GM23248 (cell line): ENCODE measurements at regions not wholly inside any gene's neighbourhood (a gene's known extent, or its start where the extent isn't known, plus 50 kb on each side); places are given as distances from the start of the nearest gene placed in this dataset.

Experiments
- DNase-seq: peaks from one replicate; pipeline ENCODE4 v3.0.0-alpha.2; 2015
- H2AFZ ChIP-seq: fragments of 200-600 bp; sonication (generic); 2 replicates; pipeline ENCODE4 v1.6.1; 2016; ENCODE audit warnings: antibody characterized with exemption
- H3F3A ChIP-seq: fragments of 200-600 bp; sonication (generic); 2 replicates; pipeline ENCODE4 v1.6.1; 2016; ENCODE audit warnings: mild to moderate bottlenecking, antibody characterized with exemption, mixed run types; ENCODE audit not compliant: insufficient read depth
- H3K27ac ChIP-seq: fragments of 200-600 bp; sonication (generic); 2 replicates; pipeline ENCODE4 v1.5.1; 2016; ENCODE audit warnings: mild to moderate bottlenecking
- H3K27me3 ChIP-seq: fragments of 200-600 bp; sonication (generic); replicated peaks from 2 replicates; pipeline ENCODE4 v1.6.1; 2016; ENCODE audit warnings: mild to moderate bottlenecking; ENCODE audit not compliant: insufficient read depth
- H3K36me3 ChIP-seq: fragments of 200-600 bp; sonication (generic); 2 replicates; pipeline ENCODE4 v1.6.1; 2016; ENCODE audit warnings: low read depth, mild to moderate bottlenecking
- H3K4me1 ChIP-seq: fragments of 200-600 bp; sonication (generic); 2 replicates; pipeline ENCODE4 v1.6.1; 2016; ENCODE audit warnings: mild to moderate bottlenecking; ENCODE audit not compliant: insufficient read depth
- H3K4me2 ChIP-seq: fragments of 200-600 bp; sonication (generic); one replicate; pipeline ENCODE4 v1.6.1; 2016; ENCODE audit warnings: mild to moderate bottlenecking; ENCODE audit not compliant: unreplicated experiment
- H3K4me3 ChIP-seq: fragments of 200-600 bp; sonication (generic); 2 replicates; pipeline ENCODE4 v1.5.1; 2016; ENCODE audit warnings: mild to moderate bottlenecking
- H3K79me2 ChIP-seq: fragments of 200-600 bp; sonication (generic); 2 replicates; pipeline ENCODE4 v1.6.1; 2016; ENCODE audit warnings: mild to moderate bottlenecking; ENCODE audit not compliant: insufficient read depth
- H3K9ac ChIP-seq: fragments of 200-600 bp; sonication (generic); 2 replicates; pipeline ENCODE4 v1.6.1; 2016; ENCODE audit warnings: mild to moderate bottlenecking
- H3K9me2 ChIP-seq: fragments of 200-600 bp; sonication (generic); 2 replicates; pipeline ENCODE4 v1.6.1; 2016; ENCODE audit warnings: mixed run types, mild to moderate bottlenecking, moderate library complexity; ENCODE audit not compliant: insufficient read depth
- H3K9me3 ChIP-seq: fragments of 200-600 bp; sonication (generic); one replicate; pipeline ENCODE4 v1.6.1; 2017; ENCODE audit warnings: low read depth
- H4K20me1 ChIP-seq: fragments of 200-600 bp; sonication (generic); 2 replicates; pipeline ENCODE4 v1.6.0; 2016; ENCODE audit not compliant: insufficient read depth
- EZH2 ChIP-seq: fragments of 200-600 bp; sonication (generic); IDR thresholded peaks from 2 replicates; pipeline ENCODE4 v1.6.1; 2018; ENCODE audit warnings: antibody characterized with exemption, mild to moderate bottlenecking; ENCODE audit not compliant: insufficient read depth, poor library complexity, severe bottlenecking
- EZH2phosphoT487 ChIP-seq: fragments of 200-600 bp; sonication (generic); IDR thresholded peaks from 2 replicates; pipeline ENCODE4 v1.6.1; 2018; ENCODE audit warnings: antibody characterized with exemption, moderate library complexity, mild to moderate bottlenecking, low read depth; ENCODE audit not compliant: insufficient read depth
- WGBS, 2 experiments: methylation state at CpG; one replicate each; pipeline ENCODE4 v1.1.6; 2015 to 2017; ENCODE audit warnings: low lambda C conversion rate in 2 of 2, low coverage in 1 of 2; ENCODE audit errors: missing lambda C conversion rate in 2 of 2; 5-methylcytosine and 5-hydroxymethylcytosine counted together
- in situ Hi-C: fragments of 300-500 bp; cut with MboI; formaldehyde crosslinking; loops from 2 replicates; pipeline ENCODE4 v1.15.0; 2020

GRCh38 chr18:56210520-56210919 lies 427.9 kb downstream of the TXNL1 start:
- no peaks in the 10 kb centered on the region for H3K27me3 ChIP-seq
- no peak overlapping the region for H3K4me2 ChIP-seq
- H3K9me3 ChIP-seq, result no peaks in the 10 kb centered on the region
- 79 to 82% methylated on average over 3 of the region's 3 CpGs for WGBS, 2 experiments
- TF ChIP-seq EZH2phosphoT487 (no peak), EZH2 (no peak)
- no peaks in the 10 kb centered on the region; the same call in 1 of the 2 replicates for H3K9me2 ChIP-seq
- H4K20me1 ChIP-seq, result no peaks in the 10 kb centered on the region
- no peak for DNase-seq
- H3K4me1 ChIP-seq, result no peaks in the 10 kb centered on the region
- in situ Hi-C loops, result no loop called here
- H2AFZ ChIP-seq, result no peak overlapping the region
- no peak overlapping the region for H3K4me3 ChIP-seq
- H3K27ac ChIP-seq, result no peak overlapping the region
- H3K79me2 ChIP-seq, result no peaks in the 10 kb centered on the region
- H3K36me3 ChIP-seq, result no peaks in the 10 kb centered on the region
- no peaks in the 10 kb centered on the region for H3F3A ChIP-seq
- no peak overlapping the region for H3K9ac ChIP-seq

- Histone ChIP-seq H2AFZ (no peak overlapping the region), H3K9me3 (no peaks in the 10 kb centered on the region), H3K79me2 (no peaks in the 10 kb centered on the region), H4K20me1 (no peaks in the 10 kb centered on the region), H3K4me2 (no peak overlapping the region), H3K27ac (no peak overlapping the region), H3K9me2 (no peaks in the 10 kb centered on the region; the same call in 1 of the 2 replicates), H3K36me3 (no peaks in the 10 kb centered on the region), H3K9ac (no peak overlapping the region), H3F3A (no peaks in the 10 kb centered on the region), H3K4me3 (no peak overlapping the region), H3K27me3 (no peaks in the 10 kb centered on the region), H3K4me1 (no peaks in the 10 kb centered on the region)
- TF ChIP-seq EZH2 (no peak), EZH2phosphoT487 (no peak)
- WGBS, 2 experiments, result 93 to 96% methylated on average over 6 of the region's 6 CpGs
- in situ Hi-C loops, result no loop called here
- no peak for DNase-seq
Measured at GRCh38 chr18:56207989-56208388, 430.4 kb downstream of the TXNL1 start.

GRCh38 chr18:56204052-56204451 lies 434.3 kb downstream of the TXNL1 start:
- H2AFZ ChIP-seq, result no peak overlapping the region
- H3K36me3 ChIP-seq, result no peaks in the 10 kb centered on the region
- H3F3A ChIP-seq, result peaks cover 19% of the 10 kb centered on the region
- H3K27me3 ChIP-seq, result no peaks in the 10 kb centered on the region
- no peak overlapping the region for H3K4me3 ChIP-seq
- H3K4me1 ChIP-seq, result peaks cover 22% of the 10 kb centered on the region
- in situ Hi-C loops, result no loop called here
- no peak overlapping the region for H3K27ac ChIP-seq
- no peaks in the 10 kb centered on the region for H4K20me1 ChIP-seq
- H3K4me2 ChIP-seq, result no peak overlapping the region
- H3K79me2 ChIP-seq, result no peaks in the 10 kb centered on the region
- H3K9ac ChIP-seq, result no peak overlapping the region
- H3K9me2 ChIP-seq, result no peaks in the 10 kb centered on the region; the same call in 1 of the 2 replicates
- H3K9me3 ChIP-seq, result no peaks in the 10 kb centered on the region
- TF ChIP-seq EZH2phosphoT487, result no peak
- no peak for TF ChIP-seq EZH2
- no peak for DNase-seq

GRCh38 chr18:56202678-56203077 lies 435.7 kb downstream of the TXNL1 start:
- no peak overlapping the region for H2AFZ ChIP-seq
- no peak overlapping the region for H3K4me3 ChIP-seq
- TF ChIP-seq EZH2 (no peak), EZH2phosphoT487 (no peak)
- H4K20me1 ChIP-seq, result no peaks in the 10 kb centered on the region
- no peaks in the 10 kb centered on the region for H3K36me3 ChIP-seq
- H3K9me2 ChIP-seq, result no peaks in the 10 kb centered on the region; the same call in 1 of the 2 replicates
- in situ Hi-C loops, result no loop called here
- peak; percentile 9 for DNase-seq
- H3K9ac ChIP-seq, result no peak overlapping the region
- 26 to 41% methylated on average over 3 of the region's 3 CpGs for WGBS, 2 experiments
- no peaks in the 10 kb centered on the region for H3K79me2 ChIP-seq
- H3K4me2 ChIP-seq, result no peak overlapping the region
- peaks cover 22% of the 10 kb centered on the region for H3K4me1 ChIP-seq
- H3K27ac ChIP-seq, result no peak overlapping the region
- H3K27me3 ChIP-seq, result no peaks in the 10 kb centered on the region
- no peaks in the 10 kb centered on the region for H3K9me3 ChIP-seq
- peaks cover 19% of the 10 kb centered on the region for H3F3A ChIP-seq

GRCh38 chr18:56200381-56200911 lies 437.9 kb downstream of the TXNL1 start:
- Histone ChIP-seq H3K27ac (peak overlapping the region; percentile 64), H2AFZ (peak overlapping the region; percentile 66), H3F3A (peaks cover 19% of the 10 kb centered on the region), H3K27me3 (no peaks in the 10 kb centered on the region), H3K4me3 (peak overlapping the region; percentile 11; the same call in 1 of the 2 replicates), H3K4me1 (peaks cover 22% of the 10 kb centered on the region), H3K9me2 (no peaks in the 10 kb centered on the region), H3K9me3 (no peaks in the 10 kb centered on the region), H4K20me1 (no peaks in the 10 kb centered on the region), H3K79me2 (no peaks in the 10 kb centered on the region), H3K36me3 (no peaks in the 10 kb centered on the region), H3K4me2 (peak overlapping the region; percentile 70), H3K9ac (0 out of 2 replicates have a peak overlapping the region, but pooled peaks have one; percentile 28)
- in situ Hi-C loops, result no loop called here
- WGBS, 2 experiments, result 0 to 3% methylated on average over 1 of the region's 1 CpG
- TF ChIP-seq EZH2phosphoT487 (no peak), EZH2 (no peak)
- DNase-seq, result peak; percentile 82
